ENCODE measurements at regions not wholly inside any gene's neighbourhood (a gene's known extent, or its start where the extent isn't known, plus 50 kb on each side); places are given as distances from the start of the nearest gene placed in this dataset.

DNA sequence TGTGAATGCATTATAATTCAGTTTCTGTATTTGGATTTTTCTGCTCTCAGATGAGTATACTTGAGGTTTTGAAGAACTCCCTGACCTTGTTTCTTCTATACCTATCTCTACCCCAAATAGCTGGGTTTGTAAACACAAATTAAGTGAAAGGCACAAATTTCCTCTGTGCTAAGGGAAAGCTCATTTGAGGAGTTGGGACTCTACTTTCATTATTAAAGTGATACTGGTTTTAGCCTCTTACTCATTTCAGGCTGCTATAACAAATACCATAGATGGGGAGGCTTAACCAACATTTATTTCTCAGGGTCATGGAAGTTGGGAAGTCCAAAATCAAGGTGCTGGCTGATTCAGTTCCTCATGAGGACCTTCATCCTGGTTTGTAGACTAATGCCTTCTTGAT, 97.2 kb upstream of the ANKH start:
- DNase-seq = no peak

DNA sequence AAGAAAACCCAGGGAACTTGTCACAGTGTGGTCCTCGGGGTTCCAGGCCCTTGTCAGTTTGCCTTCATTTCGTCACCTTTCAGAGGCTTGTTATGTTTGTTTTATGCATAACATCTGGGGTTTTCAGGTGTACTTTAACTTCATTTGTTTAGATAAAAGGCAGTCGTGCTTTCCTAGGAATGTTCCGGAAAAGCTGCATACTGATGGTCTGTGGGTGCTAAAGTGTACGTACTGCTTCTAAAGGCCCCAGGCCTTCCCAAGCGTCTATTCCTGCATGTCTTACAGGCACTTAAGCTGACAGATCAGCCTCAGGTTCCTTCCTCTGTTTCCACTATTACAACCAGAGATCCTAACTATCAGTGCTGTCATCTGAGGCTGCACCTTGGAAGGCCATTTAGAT, 95.6 kb upstream of the ANKH start:
- no peak for DNase-seq

DNA sequence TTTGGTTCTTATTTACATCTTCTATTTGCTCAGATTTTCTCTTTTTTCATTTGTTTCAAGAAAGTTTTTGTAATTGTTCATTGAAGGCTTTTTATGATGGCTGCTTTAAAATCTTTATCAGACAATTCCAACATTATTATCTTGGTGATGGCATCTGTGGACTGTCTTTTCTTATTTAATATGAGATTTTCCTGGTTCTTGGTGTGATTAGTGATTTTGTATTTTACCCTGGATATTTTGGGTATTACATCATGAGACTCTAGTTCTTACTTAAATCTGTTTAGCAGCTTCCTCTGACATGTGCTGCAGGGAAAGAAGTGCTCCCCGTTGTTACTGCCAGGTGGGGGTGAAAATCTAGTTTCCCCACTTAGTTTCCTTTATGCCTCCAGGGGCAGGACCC, 94.2 kb upstream of the ANKH start:
- no peak for DNase-seq

DNA sequence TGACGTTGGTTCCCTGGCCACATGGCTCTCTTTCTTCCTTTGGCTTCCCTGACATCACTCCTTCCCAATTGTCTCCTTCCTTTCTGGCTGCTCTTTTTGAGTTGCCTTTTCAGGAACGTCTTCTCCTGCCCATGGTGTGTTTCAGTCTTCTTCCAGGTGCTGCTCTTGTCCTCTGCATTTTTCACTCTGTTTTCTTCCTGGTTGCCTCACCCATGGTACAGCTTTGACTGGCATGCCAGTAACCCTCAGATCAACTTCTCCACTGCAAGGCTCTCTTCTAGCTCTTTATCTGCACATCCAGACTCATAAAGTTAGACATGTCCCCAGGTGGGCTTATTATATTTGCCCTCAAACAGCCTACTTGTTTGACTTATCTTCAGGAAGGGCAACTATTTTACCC, 91.0 kb upstream of the ANKH start:
- no peak for DNase-seq

DNA sequence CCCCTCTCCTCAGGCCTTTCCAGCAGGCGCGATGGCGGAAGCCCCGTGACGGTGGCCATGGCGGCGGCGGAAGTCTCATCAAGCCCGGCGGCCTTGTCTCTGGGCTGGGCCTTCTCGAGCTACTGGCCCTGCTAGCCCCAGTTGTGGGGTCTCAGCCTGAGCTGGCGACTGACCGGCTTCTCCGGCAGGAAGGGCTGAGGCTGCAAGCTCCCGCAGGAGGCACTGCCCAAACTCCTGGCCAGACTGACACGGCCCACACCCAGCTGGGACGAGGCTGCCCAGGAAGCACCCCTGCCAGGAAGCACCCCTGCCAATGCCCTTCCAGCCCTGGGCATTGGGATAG, 88.5 kb upstream of the ANKH start:
- DNase-seq = no peak

DNA sequence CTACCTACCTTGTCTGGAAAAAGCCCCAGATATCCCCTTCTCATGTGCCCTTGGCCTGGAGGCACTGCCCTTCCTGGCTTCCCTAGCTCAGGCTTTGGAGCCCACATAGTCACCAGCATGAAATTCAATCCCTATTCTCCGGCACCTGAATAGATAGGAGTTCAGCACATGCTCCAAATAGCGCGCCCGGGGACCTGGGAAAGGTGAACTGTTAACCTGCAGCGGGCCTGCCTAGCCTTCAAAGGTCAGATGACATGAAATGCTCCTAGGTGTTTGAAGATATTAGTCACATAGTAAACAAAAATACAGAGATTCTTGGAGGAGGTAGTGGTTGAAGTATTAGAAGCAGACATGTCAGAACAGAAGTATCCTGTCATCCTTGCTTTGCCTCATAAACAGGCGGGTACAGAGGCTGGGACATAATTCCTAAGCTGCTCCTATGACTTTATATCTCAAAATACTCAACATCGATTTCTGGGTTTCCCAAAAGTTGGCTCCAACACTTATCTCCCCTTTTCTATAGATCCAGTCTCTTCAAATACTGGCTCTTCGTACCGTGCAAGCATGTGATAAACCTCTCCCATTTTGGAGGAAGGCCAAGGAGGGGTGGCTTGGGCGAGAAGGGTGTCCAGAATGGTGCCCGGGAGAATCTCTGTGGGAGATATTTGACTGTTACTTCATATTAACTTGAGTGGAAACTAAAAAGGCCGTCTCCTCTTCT, 88.0 kb upstream of the ANKH start:
- DNase-seq = no peak

DNA sequence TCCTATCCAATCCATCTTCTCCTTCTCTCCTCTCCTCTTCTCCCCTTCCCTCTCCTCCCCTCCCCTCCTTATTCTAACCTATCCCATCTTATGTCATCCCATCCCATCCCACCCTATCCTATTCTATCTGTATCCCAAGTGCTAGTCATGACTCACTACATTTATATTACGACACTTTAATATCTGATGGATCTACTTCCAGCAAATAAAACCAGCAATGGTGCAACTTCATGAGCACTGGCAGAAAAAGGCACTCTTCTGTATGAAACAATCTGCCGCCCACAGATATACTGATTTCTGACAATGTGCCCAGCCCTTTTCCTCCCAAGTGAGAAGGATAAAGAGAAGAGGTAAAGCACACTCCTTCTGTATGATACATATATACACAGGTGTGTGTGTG, 86.6 kb upstream of the ANKH start:
- no peak for DNase-seq

DNA sequence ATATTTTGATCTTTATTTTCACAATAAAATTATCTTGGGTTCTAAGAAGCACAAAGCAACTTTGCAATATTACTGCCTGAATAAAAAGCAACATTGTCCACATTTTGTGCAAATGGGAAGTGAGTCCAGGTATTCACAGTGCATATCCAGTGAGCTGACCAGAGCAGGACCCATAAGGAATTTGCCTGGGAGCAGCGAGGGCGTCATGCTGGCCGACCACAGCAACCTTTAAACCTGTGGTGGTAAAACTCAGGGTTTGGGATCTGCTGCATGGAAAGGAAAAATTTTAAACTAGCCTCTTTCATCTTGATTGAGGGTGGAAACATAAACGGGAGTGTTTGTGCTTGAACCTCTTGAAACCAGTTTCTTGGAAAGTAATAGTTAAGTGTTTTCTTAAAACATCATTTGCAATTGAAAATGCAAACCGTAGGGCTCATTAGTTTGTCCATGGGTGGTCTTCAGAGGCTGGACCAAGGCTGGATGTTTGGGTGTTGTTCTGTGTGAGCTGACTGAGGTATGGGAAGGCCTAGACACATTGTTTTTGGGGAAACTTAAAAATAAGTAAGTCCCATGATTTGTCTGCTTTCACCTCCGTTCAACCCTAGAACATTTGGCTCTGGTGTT, 85.0 kb upstream of the ANKH start:
- no peak for DNase-seq

DNA sequence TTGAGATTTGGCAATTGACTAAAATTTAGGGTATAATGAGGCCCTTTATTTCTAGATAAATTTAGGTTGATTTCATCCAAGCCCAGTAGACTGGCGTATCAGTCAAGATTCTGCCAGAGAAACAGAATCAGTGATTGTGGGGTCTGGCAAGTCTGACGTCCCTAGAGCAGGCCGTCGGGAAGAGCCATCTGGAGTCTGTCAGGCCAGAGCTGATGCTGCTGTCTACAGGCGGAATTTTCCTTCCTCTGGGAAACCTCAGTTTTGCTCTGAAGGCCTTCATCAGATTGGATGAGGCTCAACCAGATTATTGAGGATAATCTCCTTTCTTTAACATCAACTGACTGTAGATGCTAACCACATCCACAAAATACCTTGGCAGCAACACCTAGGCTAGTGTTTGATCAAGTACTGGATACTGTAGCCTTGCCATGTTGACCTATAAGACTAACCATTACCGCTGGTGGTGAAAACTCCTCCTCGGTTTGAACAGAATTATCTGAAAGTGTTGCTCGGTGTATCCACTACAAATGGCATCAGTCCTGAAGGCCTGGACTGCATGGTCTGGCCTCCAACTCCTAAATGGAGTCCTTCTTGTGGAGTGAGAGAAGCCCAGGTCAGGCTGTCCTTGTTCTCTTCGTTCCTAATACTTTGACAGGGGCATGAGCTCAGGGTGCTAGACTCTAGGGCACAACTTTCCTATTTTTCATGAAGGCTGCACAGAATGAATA, 83.2 kb upstream of the ANKH start:
- no peak for DNase-seq

DNA sequence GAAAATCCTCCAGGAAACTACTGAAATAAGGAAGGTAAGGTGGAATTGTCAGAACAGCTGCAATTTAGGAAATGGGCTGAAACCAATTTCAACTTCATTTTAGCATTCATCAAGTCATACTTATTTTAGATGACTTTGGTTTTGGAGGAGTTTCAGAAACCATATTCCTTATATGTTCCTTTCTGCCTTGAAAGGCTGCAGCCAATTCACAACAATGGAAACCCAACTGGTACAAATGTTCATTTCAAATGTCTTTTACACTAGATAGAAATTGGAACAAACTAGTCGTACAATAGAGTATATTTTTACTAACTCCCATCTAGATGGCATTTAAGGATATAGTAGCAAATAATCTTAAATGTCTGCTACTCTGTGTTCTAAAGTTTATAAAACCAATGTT, 82.6 kb upstream of the ANKH start:
- no peak for DNase-seq

DNA sequence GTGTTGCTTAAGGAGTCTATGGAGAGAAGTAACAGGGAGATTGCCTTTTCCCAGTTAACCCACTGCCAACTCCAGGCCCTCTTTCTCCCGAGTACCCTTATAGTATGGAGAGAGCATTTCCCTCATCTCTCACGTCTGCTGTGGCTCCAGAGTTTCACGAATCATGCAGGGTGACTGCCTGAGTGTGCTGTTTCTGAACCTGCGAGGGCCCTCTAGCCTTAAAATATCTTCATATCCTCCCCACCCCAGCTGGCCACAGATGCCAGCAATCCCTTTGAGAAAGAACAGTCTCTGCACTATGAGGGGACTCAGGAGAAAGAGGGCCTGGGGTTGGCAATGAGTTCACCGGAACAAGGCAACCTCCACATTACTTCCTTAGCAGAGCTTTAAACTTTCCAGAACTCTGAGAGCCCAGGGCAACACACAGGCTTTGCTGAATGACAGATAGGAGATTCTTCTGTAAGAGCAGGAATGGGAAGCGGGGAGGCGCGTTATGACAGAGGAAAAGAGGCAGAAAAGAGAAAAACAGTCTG, 81.6 kb upstream of the ANKH start:
- DNase-seq = no peak

DNA sequence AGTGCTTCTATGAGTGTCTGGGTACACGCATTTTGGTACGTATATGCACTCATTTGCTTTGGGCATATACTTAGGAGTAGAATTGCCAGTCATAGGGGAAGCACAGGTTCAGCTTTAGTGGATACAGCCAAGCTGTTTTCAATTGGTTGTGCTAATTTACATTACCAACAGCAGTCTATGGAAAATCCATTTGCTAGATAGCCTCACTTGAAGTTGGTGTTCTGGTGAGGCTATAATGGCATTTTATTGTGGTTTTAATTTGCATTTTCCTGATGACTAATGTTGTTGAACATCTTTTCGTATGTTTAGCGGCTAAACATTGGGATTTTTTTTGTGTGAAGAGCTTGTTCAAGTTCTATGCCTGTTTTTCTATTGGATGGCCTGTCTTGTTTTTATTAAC, 76.8 kb upstream of the ANKH start:
- DNase-seq = no peak

DNA sequence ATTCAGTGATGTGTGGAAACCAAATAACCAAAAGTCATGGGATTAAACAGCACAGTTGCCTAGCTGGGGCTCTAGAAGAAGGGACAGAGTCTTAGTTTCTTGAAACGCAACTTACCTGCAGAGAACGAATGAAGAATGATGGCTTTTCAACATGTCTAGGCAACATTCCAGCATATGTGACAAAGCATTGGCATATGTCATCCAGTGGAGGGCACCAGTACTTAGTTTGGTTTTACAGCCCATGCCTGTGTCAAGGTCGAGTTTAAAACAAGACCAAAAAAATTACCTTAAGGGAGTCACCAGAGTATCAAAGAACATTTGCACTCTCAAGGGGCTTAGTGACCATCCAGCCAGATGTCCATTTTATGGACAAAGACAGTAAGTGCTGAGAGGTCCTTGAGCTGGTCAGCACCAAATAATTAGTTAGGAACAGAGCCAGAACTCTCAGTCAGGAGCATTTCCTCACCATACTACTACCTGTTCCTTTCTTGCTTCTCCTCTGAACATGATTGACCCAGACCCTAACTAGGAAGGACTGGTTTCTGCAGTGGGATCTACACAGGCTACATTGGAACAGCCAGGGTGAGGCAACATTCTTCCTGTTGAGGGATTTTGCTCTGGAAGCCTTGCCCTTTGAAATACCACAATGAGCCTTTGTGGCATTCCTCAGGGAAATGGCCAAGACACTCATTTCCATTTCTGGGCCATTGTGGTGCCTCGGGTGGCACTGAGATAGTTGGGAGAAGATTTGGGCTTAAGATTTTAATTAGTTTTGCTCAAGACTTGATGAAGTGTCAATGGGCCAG, 75.4 kb upstream of the ANKH start:
- no peak for DNase-seq

DNA sequence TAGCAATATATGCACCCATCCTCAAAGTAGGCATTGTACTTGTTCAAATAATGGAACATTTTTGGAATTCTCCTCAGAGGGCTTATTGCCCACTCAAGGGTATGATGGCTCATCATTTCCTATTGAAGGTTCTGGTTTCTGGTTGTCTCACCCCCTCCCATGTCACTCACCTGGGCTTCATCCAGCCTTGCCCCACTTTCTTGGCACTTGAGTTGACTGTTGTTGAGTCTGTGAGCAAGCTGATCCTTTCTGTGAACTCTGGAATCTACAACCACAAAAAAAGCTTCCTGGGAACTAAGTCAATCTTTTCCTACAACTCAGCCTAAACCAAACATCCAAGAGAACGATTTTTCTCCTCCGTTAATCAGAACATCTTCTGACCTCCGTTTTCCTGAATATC, 73.9 kb upstream of the ANKH start:
- DNase-seq = no peak

DNA sequence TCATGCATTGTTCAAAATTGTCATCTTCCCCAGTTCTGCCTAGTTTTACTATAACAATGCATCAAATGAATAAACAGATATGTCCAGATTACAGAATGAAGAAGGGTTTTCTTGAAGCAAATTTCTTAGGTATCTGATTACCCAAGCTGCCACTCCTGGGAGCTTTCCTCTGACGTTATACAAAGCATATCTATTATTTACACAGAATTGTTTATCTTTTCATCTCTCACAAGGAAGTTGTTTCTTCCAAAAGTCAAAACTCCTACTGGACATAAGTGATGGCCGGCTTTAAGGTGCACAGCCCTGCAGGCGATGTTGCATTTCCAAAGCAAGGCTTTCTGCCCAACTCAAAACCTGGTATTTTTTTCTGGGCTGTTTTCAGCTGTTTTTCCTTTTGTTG, 73.4 kb upstream of the ANKH start:
- no peak for DNase-seq

DNA sequence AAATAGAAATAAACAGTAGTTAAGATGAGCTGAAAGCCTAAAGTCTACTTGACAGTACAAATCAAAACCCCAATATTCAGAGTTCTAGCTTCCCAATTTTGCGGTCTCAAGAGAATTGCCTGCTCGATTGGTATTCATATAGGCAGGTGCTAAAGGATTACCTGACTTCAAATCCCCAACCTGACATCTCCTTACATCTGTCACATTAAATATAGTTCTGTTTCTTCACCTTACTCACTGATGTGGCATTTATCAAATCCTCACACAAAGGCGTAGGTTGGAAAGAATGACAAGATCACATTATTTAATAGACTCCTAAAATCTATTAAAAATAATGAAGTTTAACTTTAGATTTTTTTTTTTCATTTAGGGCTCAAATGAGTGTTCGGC, 72.8 kb upstream of the ANKH start:
- no peak for DNase-seq

DNA sequence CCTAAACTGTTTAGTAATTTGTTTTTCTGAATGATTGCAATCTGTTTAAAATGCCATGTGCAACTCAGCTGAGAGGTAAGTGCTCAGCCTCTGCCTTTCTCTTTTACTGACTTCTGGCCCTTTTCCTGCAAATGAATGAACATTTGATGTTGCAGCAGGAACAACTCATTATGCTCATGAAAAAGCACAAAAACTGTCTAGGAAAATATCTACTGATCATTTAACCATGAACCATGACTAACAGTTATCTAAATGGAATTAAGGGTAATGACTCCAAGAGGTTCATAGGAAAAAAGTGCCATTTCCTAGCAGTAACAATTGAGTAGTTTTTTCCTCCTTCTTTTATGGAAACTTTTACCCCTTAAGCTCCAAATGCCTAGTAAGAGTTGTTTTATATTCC, 70.6 kb upstream of the ANKH start:
- no peak for DNase-seq

DNA sequence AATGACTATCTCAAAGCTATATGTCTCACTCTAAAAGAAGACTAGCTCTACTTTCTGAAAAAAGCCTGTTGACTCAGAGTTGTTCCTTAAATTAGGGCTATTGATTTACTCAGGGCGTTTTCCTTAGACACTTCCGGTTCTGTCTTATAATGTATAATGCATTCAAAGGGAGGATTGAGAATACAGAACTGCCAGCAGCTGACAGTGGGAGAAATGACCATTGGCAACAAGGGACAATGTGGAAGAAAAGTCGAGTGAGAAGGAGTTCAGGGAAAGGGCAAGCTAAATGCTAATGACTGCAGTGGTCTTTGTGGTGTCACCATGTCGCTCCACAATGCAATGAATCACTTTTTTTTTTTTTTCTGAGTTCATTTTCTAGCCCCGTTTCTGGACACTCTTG, 65.7 kb upstream of the ANKH start:
- DNase-seq = no peak

DNA sequence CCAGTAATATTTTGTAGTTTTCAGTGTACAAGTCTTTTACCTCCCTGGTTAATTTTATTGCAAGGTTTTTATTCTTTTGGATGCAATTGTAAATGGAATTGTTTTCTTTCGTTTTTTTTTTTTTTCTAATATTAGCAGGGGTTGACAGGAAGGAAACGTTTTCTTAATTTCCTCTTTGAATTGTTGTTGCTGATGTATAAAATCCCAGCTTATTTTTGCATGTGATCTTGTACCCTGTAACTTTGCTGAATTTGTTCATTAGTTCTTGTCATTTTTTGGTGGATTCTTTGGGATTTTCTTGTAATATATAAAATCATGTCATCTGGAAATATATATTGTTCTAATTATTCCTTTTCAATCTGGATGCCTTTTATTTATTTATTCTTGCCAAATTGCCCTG, 65.0 kb upstream of the ANKH start:
- DNase-seq = no peak

DNA sequence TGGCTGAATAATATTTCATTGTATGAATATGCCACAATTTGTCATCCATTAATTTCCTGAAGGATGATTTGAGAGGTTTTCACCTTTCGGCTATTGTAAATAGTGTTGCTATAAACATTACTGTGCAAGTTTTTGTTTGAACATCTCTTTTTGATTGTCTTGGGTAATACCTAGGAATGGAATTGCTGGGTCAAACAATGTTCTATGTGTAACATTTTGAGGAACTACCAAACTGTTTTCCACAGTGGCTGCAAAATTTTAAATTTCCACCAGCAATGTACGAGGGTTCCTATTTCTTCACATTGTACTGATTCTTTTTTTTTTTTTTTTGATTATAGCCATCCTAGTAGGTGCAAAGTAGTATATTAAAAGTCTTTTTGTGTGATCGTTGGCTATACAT, 63.8 kb upstream of the ANKH start:
- no peak for DNase-seq

DNA sequence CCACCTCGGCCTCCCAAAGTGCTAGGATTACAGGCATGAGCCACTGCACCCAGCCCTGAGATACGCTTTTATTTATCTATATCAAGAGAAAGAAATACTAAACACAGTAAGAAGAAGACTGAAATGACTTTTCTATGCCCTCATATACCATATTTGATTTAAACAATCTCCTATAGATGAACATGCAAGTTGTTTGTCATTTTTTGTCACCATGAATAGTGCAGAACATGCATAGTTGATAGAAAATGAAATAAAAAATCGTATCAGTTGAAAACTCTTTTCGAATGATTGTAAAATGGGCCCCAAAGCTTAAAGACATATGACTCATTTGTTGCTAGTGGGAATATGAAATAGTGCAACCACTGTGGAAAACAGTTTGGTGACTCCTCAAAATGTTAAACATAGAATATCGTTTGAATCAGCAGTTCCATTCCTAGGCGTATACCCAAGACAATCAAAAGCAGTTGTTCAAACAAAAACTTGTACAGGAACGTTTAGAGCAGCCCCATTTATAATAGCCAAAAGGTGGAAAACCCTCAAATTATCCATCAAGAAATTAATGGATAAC, 61.4 kb upstream of the ANKH start:
- DNase-seq = no peak

DNA sequence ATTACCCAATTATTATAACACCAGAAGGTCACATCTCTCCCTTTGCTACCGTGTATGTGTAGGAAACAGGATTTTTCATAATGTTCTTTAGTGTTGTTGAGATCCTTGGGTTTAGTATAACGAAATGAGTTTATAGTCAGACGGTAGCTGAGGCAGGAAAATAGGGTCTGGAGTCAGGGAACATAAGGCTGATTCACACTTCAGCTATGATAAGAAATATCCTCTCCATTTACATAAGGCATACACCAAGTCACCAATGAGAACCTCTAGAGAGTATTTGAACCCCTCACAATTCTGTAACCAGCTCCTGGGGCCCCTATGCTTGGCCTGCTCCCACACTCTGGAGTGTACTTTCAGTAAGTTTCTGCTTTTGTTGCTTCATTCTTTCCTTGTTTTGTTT, 58.9 kb upstream of the ANKH start:
- no peak for DNase-seq
